ENCODE measurements at regions not wholly inside any gene's neighbourhood (a gene's known extent, or its start where the extent isn't known, plus 50 kb on each side); places are given as distances from the start of the nearest gene placed in this dataset.

DNA sequence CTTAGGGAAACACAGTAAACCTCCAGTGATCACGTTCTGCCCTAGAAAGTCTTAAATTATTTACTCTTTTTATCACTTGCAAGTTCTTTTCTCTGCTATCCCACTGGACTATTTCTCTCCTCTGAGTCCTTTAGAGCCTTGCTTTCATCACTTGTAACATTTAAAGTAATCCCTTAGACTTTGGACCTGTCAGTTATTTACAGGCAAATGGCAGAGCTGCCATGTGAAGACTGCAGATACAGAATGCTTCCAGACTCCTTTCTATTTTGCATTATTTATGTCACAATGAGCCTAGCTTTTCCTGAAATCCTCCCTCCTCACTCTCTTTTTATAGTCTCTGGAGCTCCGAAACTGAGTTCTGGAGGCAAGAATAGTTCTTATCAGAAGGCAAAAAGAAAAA, 325.6 kb upstream of the TRIB2 start (continued):
- TF ChIP-seq NPAS2 (CRISPR knock-in tag; IDR thresholded peaks at IDR 0.05; ENCODE audit: borderline replicate concordance) = no peak

- no peaks in the 10 kb centered on the region for H3K9me3 ChIP-seq
- H3K4me1 ChIP-seq = no peaks in the 10 kb centered on the region
- TF ChIP-seq RFX5 (IDR thresholded peaks at IDR 0.05) = no peak
- TF ChIP-seq ESRRA (IDR thresholded peaks at IDR 0.05; ENCODE audit: borderline replicate concordance, low read length) = no peak
- no peak for TF ChIP-seq SREBF2 (IDR thresholded peaks at IDR 0.05)
- no peak for TF ChIP-seq EHF (CRISPR knock-in tag; IDR thresholded peaks at IDR 0.05)
- TF ChIP-seq ELK1 (IDR thresholded peaks at IDR 0.05; ENCODE audit: low read depth, low read length) = no peak
- no peak for TF ChIP-seq PHF8 (IDR thresholded peaks at IDR 0.05; ENCODE audit: borderline replicate concordance, low read depth)
- TF ChIP-seq USF2 (IDR thresholded peaks at IDR 0.05) = no peak
- TF ChIP-seq BHLHE40 (IDR thresholded peaks at IDR 0.05; ENCODE audit: low read depth, low read length) = no peak
- TF ChIP-seq KDM5A (IDR thresholded peaks at IDR 0.05) = no peak
- TF ChIP-seq CBX2 (IDR thresholded peaks at IDR 0.05; ENCODE audit: borderline replicate concordance, low read depth) = no peak
- no peak for TF ChIP-seq EP300 (IDR thresholded peaks at IDR 0.05)
- no peak for TF ChIP-seq FOXS1 (CRISPR knock-in tag; IDR thresholded peaks at IDR 0.05)
- TF ChIP-seq NFE2L2 (conservative IDR thresholded peaks at IDR 0.05; ENCODE audit: low read length) = no peak
- FAIRE-seq = no peak
- no peak overlapping the region for H3K4me3 ChIP-seq
- WGBS (ENCODE audit: missing lambda C conversion rate) = 12% methylated on average over 6 of the region's 6 CpGs
- CTCF ChIA-PET = no interaction called here
- no peak for DNase-seq (ENCODE audit: low read depth in 1 of 2, low spot score in 1 of 2)
- POLR2A ChIA-PET = no interaction called here
- no peak for ATAC-seq
- H3K4me2 ChIP-seq = no peak overlapping the region
- H3K27ac ChIP-seq = no peak overlapping the region
Observed at GRCh38 chr2:12396699-12397098, 320.0 kb upstream of the TRIB2 start.

DNA sequence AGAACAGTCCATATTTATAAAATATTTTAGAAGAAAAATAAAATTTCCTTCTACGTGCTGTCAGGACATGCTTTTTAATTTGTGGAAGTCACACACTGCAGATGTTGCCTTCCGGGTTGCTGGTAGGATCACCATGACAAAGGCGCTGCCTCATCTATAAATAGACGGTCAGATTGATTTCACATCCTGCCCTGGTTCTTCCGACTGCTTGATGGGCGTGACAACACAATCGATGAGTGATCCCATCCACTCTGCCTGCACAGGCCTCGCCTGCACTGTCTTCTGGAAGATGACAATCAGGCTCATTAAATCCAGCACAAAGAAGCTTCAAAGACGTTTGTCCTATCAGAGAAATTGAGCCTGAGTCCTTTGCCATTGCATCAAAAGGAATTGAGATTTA, 318.9 kb upstream of the TRIB2 start:
- Histone ChIP-seq H3K27ac (no peak overlapping the region), H3K9me3 (no peaks in the 10 kb centered on the region), H3K4me2 (no peak overlapping the region), H3K4me1 (no peaks in the 10 kb centered on the region), H3K4me3 (no peak overlapping the region)
- CTCF ChIA-PET = no interaction called here
- ATAC-seq (no peak), DNase-seq (ENCODE audit: low read depth in 1 of 2, low spot score in 1 of 2) (no peak), FAIRE-seq (no peak)
- 17% methylated on average over 9 of the region's 9 CpGs for WGBS (ENCODE audit: missing lambda C conversion rate)
- POLR2A ChIA-PET = no interaction called here
- TF ChIP-seq RAD21 (conservative IDR thresholded peaks at IDR 0.05 in 1 of 2, IDR thresholded peaks at IDR 0.05 in 1 of 2) (no peak), MAFK (IDR thresholded peaks at IDR 0.05; ENCODE audit: partially characterized antibody) (no peak), JUNB (IDR thresholded peaks at IDR 0.05) (no peak), CHD4 (IDR thresholded peaks at IDR 0.05; ENCODE audit: borderline replicate concordance) (no peak), JUN (IDR thresholded peaks at IDR 0.05) (no peak), HES2 (IDR thresholded peaks at IDR 0.05) (no peak), PHF8 (IDR thresholded peaks at IDR 0.05; ENCODE audit: borderline replicate concordance, low read depth) (no peak), SMC3 (IDR thresholded peaks at IDR 0.05) (no peak), HEYL (CRISPR knock-in tag; IDR thresholded peaks at IDR 0.05) (no peak), HOXB5 (CRISPR knock-in tag; IDR thresholded peaks at IDR 0.05) (no peak), EP300 (IDR thresholded peaks at IDR 0.05) (no peak), FOSB (CRISPR knock-in tag; IDR thresholded peaks at IDR 0.05) (no peak), EHF (CRISPR knock-in tag; IDR thresholded peaks at IDR 0.05) (no peak), HMGXB4 (CRISPR knock-in tag; IDR thresholded peaks at IDR 0.05; ENCODE audit: borderline replicate concordance) (no peak), KDM5A (IDR thresholded peaks at IDR 0.05) (no peak), MAX (IDR thresholded peaks at IDR 0.05) (no peak)
- TF ChIP-seq, protein P1, sequence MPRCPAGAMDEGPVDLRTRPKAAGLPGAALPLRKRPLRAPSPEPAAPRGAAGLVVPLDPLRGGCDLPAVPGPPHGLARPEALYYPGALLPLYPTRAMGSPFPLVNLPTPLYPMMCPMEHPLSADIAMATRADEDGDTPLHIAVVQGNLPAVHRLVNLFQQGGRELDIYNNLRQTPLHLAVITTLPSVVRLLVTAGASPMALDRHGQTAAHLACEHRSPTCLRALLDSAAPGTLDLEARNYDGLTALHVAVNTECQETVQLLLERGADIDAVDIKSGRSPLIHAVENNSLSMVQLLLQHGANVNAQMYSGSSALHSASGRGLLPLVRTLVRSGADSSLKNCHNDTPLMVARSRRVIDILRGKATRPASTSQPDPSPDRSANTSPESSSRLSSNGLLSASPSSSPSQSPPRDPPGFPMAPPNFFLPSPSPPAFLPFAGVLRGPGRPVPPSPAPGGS (IDR thresholded peaks at IDR 0.05) = no peak
- TF ChIP-seq, protein P2, sequence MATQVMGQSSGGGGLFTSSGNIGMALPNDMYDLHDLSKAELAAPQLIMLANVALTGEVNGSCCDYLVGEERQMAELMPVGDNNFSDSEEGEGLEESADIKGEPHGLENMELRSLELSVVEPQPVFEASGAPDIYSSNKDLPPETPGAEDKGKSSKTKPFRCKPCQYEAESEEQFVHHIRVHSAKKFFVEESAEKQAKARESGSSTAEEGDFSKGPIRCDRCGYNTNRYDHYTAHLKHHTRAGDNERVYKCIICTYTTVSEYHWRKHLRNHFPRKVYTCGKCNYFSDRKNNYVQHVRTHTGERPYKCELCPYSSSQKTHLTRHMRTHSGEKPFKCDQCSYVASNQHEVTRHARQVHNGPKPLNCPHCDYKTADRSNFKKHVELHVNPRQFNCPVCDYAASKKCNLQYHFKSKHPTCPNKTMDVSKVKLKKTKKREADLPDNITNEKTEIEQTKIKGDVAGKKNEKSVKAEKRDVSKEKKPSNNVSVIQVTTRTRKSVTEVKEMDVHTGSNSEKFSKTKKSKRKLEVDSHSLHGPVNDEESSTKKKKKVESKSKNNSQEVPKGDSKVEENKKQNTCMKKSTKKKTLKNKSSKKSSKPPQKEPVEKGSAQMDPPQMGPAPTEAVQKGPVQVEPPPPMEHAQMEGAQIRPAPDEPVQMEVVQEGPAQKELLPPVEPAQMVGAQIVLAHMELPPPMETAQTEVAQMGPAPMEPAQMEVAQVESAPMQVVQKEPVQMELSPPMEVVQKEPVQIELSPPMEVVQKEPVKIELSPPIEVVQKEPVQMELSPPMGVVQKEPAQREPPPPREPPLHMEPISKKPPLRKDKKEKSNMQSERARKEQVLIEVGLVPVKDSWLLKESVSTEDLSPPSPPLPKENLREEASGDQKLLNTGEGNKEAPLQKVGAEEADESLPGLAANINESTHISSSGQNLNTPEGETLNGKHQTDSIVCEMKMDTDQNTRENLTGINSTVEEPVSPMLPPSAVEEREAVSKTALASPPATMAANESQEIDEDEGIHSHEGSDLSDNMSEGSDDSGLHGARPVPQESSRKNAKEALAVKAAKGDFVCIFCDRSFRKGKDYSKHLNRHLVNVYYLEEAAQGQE (IDR thresholded peaks at IDR 0.05) = no peak

All from A549 (cell line).